ENCODE measurements at regions not wholly inside any gene's neighbourhood (a gene's known extent, or its start where the extent isn't known, plus 50 kb on each side); places are given as distances from the start of the nearest gene placed in this dataset.

DNA sequence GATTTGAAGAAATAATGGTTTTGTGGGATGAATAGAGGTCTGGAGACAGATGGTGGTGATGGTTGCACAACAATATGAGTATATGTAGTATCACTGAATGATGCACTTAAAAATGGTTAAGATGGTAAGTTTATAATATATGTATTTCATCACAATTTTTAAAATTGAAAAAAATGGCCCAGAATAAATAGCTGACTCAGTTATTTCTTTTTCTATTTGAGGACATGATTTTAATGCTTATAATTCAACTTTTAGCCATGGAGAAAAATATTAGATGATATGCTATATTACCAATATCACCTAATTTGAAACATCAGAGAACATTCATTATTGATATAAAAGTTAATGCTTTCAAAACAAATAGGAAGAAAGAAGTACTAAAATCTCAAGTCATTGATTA lies 339.8 kb upstream of the LINC00305 start:
- TF ChIP-seq EZH2 (IDR thresholded peaks at IDR 0.05; ENCODE audit: insufficient read depth, poor library complexity, severe bottlenecking) (no peak), EZH2phosphoT487 (IDR thresholded peaks at IDR 0.05; ENCODE audit: insufficient read depth, low read depth) (no peak)

Data from GM23248 (cell line).